HCT116 (cell line): ENCODE measurements at regions not wholly inside any gene's neighbourhood (a gene's known extent, or its start where the extent isn't known, plus 50 kb on each side); places are given as distances from the start of the nearest gene placed in this dataset.

Experiments used
- ATAC-seq: fragments of 200-7000 bp; cut with Tn5 transposase; 2 replicates; pipeline ENCODE4 v1.9.1; 2020; ENCODE audit warnings: mild to moderate bottlenecking, moderate library complexity
- BruUV-seq: library from RNA; stranded (reverse); fragments of 400-500 nt; replicated peaks from 2 replicates; lab custom pipeline; 2021; lab: Mats Ljungman, UMichigan
- CTCF ChIA-PET: fragments of 300-600 bp; sonication (Branson Sonifier 250); formaldehyde crosslinking; loops from one replicate; lab custom pipeline; 2021; ENCODE audit warnings: antibody characterized with exemption; lab: Charles Lee
- POLR2A ChIA-PET: fragments of 300-600, 350-600 bp; sonication (Branson Sonifier 250); formaldehyde crosslinking; loops from one replicate; lab custom pipeline; 2021; ENCODE audit warnings: antibody characterized with exemption; lab: Charles Lee
- RAD21 ChIA-PET, 2 experiments: fragments of 300-600 bp; sonication (Branson Sonifier 250); formaldehyde crosslinking; loops; one replicate each; lab custom pipeline; 2023; ENCODE audit warnings: low total read pairs in 2 of 2; ENCODE audit not compliant: uncharacterized antibody in 2 of 2, unreplicated experiment in 2 of 2, low non-redundant PET in 1 of 2; lab: Charles Lee
- DNase-seq: peaks from one replicate; pipeline ENCODE4 v3.0.0-alpha.2; 2010; ENCODE audit warnings: low read depth, low spot score
- H2AFZ ChIP-seq: fragments of 200-600 bp; shearing (Covaris generic), sonication (generic); 2 replicates; pipeline ENCODE4 v1.6.1; 2017; ENCODE audit warnings: low read depth, mixed run types, mixed read lengths, antibody characterized with exemption, low read length; ENCODE audit not compliant: poor library complexity, severe bottlenecking
- H3K27ac ChIP-seq: 2 replicates; pipeline ENCODE4 v1.5.1; 2012; ENCODE audit warnings: low read depth, low read length
- H3K27me3 ChIP-seq: fragments of 200-600 bp; sonication (generic); 2 replicates; pipeline ENCODE4 v1.6.1; 2016; ENCODE audit warnings: mixed run types, low read length, mixed read lengths; ENCODE audit not compliant: insufficient read depth
- H3K36me3 ChIP-seq, 2 experiments: fragments of 200-500 bp in 1 of 2; fragments of 200-600 bp in 1 of 2; sonication (Bioruptor generic) in 1 of 2; sonication (generic) in 1 of 2; 2 replicates each; pipeline versions ENCODE4 v1.5.1 to v1.6.1; 2014 to 2016; ENCODE audit warnings: low read length in 2 of 2, inconsistent platforms in 1 of 2, mixed read lengths in 1 of 2, mixed run types in 1 of 2; ENCODE audit not compliant: insufficient read depth in 2 of 2, control insufficient read depth in 1 of 2
- H3K4me1 ChIP-seq, 2 experiments: fragments of 200-600 bp in 1 of 2; sonication (generic) in 1 of 2; 2 replicates each; pipeline versions ENCODE4 v1.5.1 to v1.6.1; 2012 to 2017; ENCODE audit warnings: low read length in 2 of 2, inconsistent platforms in 1 of 2, mild to moderate bottlenecking in 1 of 2, mixed read lengths in 1 of 2, mixed run types in 1 of 2, moderate library complexity in 1 of 2; ENCODE audit not compliant: insufficient read depth in 2 of 2, control insufficient read depth in 1 of 2
- H3K4me2 ChIP-seq: fragments of 200-600 bp; sonication (generic); 2 replicates; pipeline ENCODE4 v1.6.1; 2017; ENCODE audit warnings: mixed run types, low read length, mixed read lengths
- H3K4me3 ChIP-seq, 2 experiments: fragments of 200-600 bp in 1 of 2; sonication (generic) in 1 of 2; replicated peaks in 1 of 2; 2 replicates each; pipeline ENCODE4 v1.5.1; 2011 to 2016; ENCODE audit warnings: low read length in 2 of 2, control low read depth in 1 of 2, low read depth in 1 of 2, mild to moderate bottlenecking in 1 of 2, mixed read lengths in 1 of 2, mixed run types in 1 of 2
- H3K79me2 ChIP-seq: fragments of 200-600 bp; sonication (generic); 2 replicates; pipeline ENCODE4 v1.6.1; 2017; ENCODE audit warnings: mild to moderate bottlenecking, mixed run types, low read length, moderate library complexity, mixed read lengths; ENCODE audit not compliant: insufficient read depth
- H3K9ac ChIP-seq: fragments of 200-600 bp; sonication (generic); 2 replicates; pipeline ENCODE4 v1.6.1; 2016; ENCODE audit warnings: low read length, mixed read lengths
- H3K9me2 ChIP-seq: fragments of 200-600 bp; sonication (generic), shearing (Covaris generic); 2 replicates; pipeline ENCODE4 v1.6.1; 2017; ENCODE audit warnings: mixed run types, mild to moderate bottlenecking, moderate library complexity; ENCODE audit not compliant: insufficient read depth
- H3K9me3 ChIP-seq, 2 experiments: fragments of 200-500 bp in 1 of 2; fragments of 200-600 bp in 1 of 2; sonication (Bioruptor generic) in 1 of 2; sonication (generic) in 1 of 2; 2 replicates each; pipeline ENCODE4 v1.6.1; 2014 to 2017; ENCODE audit warnings: low read length in 2 of 2, mixed read lengths in 2 of 2, inconsistent platforms in 1 of 2, low read depth in 1 of 2, mild to moderate bottlenecking in 1 of 2, mixed run types in 1 of 2, moderate library complexity in 1 of 2; ENCODE audit not compliant: control insufficient read depth in 1 of 2, insufficient read depth in 1 of 2
- H4K20me1 ChIP-seq: fragments of 200-600 bp; sonication (generic), shearing (Covaris generic); 2 replicates; pipeline ENCODE4 v1.6.1; 2017; ENCODE audit warnings: mixed run types, mild to moderate bottlenecking, moderate library complexity; ENCODE audit not compliant: insufficient read depth
- ATF3 ChIP-seq: IDR thresholded peaks from 2 replicates; pipeline ENCODE4 v1.6.1; 2012
- CEBPB ChIP-seq: IDR thresholded peaks from 2 replicates; pipeline ENCODE4 v1.6.1; 2012; ENCODE audit warnings: low read depth
- CTCF ChIP-seq, 3 experiments: fragments of 200-600 bp in 1 of 3; sonication (generic) in 1 of 3; IDR thresholded peaks in 2 of 3; conservative IDR thresholded peaks in 1 of 3; 2 replicates each; pipeline ENCODE4 v1.5.1; 2012 to 2017; ENCODE audit warnings: low read depth in 2 of 3, low read length in 2 of 3, antibody characterized with exemption in 1 of 3, borderline replicate concordance in 1 of 3, control low read depth in 1 of 3, mild to moderate bottlenecking in 1 of 3, mixed read lengths in 1 of 3, mixed run types in 1 of 3, moderate library complexity in 1 of 3; ENCODE audit not compliant: insufficient read depth in 1 of 3
- EGR1 ChIP-seq: IDR thresholded peaks from 2 replicates; pipeline ENCODE4 v1.6.1; 2012; ENCODE audit warnings: low read depth
- ELF1 ChIP-seq: IDR thresholded peaks from 2 replicates; pipeline ENCODE4 v1.6.1; 2012; ENCODE audit warnings: low read depth, borderline replicate concordance
- EZH2 ChIP-seq: fragments of 200-600 bp; sonication (generic); IDR thresholded peaks from 2 replicates; pipeline ENCODE4 v1.6.1; 2017; ENCODE audit warnings: antibody characterized with exemption, mixed run types
- FOSL1 ChIP-seq: IDR thresholded peaks from 2 replicates; pipeline ENCODE4 v1.6.1; 2012; ENCODE audit warnings: low read depth
- JUND ChIP-seq: IDR thresholded peaks from 2 replicates; pipeline ENCODE4 v1.6.1; 2012
- RAD21 ChIP-seq: IDR thresholded peaks from 2 replicates; pipeline ENCODE4 v1.6.1; 2012; ENCODE audit warnings: low read depth, mild to moderate bottlenecking
- SIN3A ChIP-seq: IDR thresholded peaks from 2 replicates; pipeline ENCODE4 v1.6.1; 2012; ENCODE audit warnings: low read depth
- SP1 ChIP-seq: IDR thresholded peaks from 2 replicates; pipeline ENCODE4 v1.6.1; 2012; ENCODE audit warnings: low read depth
- SRF ChIP-seq: IDR thresholded peaks from 2 replicates; pipeline ENCODE4 v1.6.1; 2012; ENCODE audit warnings: low read depth
- TCF7L2 ChIP-seq: IDR thresholded peaks from 2 replicates; pipeline ENCODE4 v1.7.0; 2011; ENCODE audit warnings: borderline replicate concordance, inconsistent platforms; ENCODE audit not compliant: insufficient read depth, insufficient read length; ENCODE audit errors: extremely low read depth
- ZFX ChIP-seq: fragments of 450-650 bp; IDR thresholded peaks from 2 replicates; pipeline ENCODE4 v1.6.1; 2017
- ZNF274 ChIP-seq: fragments of 200-500 bp; sonication (Bioruptor generic); IDR thresholded peaks from 2 replicates; pipeline ENCODE4 v1.6.1; 2014; ENCODE audit warnings: mild to moderate bottlenecking, low read depth, low read length, inconsistent platforms
- intact Hi-C: fragments of 100-400 bp; cut with micrococcal nuclease; formaldehyde crosslinking; loops from 2 replicates; pipeline ENCODE4 v1.10.0; 2022
- TF ChIP-seq, protein P1 (sequence below): IDR thresholded peaks from 2 replicates; pipeline ENCODE4 v1.6.1; 2012; ENCODE audit warnings: low read depth

DNA sequence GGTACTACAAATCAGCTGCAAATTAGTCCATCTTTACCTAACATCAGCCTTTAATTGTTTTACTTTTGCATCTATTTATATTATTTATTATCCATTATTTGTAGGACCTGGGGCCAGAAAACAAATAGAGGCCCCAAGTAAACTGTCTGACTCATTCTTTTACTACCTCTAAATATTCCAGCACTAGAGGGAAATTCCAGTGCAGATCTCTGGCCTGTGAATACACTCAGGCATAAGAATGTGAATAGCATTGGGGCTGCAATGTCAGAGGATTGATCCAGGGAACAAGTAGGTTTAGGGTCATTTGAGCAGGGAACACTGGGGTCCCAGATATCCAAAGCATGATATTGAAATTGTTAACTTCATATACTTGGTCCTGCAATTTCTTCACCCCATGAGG is 176.6 kb upstream of the TYRP1 start:
- H3K9me3 ChIP-seq = peaks cover 0 to 13% of the 10 kb centered on the region in 2 experiments; a peak in 1 of 4 replicates
- RAD21 ChIA-PET = no interaction called here
- H3K79me2 ChIP-seq = no peaks in the 10 kb centered on the region
- intact Hi-C loops = no loop called here
- no peak for ATAC-seq
- POLR2A ChIA-PET = no interaction called here
- no peak overlapping the region for H2AFZ ChIP-seq
- no peak overlapping the region for H3K27ac ChIP-seq
- no peaks in the 10 kb centered on the region for H3K4me1 ChIP-seq
- H3K9ac ChIP-seq = no peak overlapping the region
- CTCF ChIA-PET = no interaction called here
- H3K4me2 ChIP-seq = no peak overlapping the region
- TF ChIP-seq ATF3 = no peak
- TF ChIP-seq EZH2 = no peak
- no peak for TF ChIP-seq JUND
- no peak for TF ChIP-seq ZNF274
- no peak for TF ChIP-seq SP1
- no peak for TF ChIP-seq ZFX
- TF ChIP-seq EGR1 = no peak
- no peaks in the 10 kb centered on the region for H4K20me1 ChIP-seq
- BruUV-seq = no TSS peak
- no peaks in the 10 kb centered on the region for H3K36me3 ChIP-seq
- no peak overlapping the region for H3K4me3 ChIP-seq
- no peaks in the 10 kb centered on the region for H3K9me2 ChIP-seq
- DNase-seq = no peak
- no peaks in the 10 kb centered on the region for H3K27me3 ChIP-seq

DNA sequence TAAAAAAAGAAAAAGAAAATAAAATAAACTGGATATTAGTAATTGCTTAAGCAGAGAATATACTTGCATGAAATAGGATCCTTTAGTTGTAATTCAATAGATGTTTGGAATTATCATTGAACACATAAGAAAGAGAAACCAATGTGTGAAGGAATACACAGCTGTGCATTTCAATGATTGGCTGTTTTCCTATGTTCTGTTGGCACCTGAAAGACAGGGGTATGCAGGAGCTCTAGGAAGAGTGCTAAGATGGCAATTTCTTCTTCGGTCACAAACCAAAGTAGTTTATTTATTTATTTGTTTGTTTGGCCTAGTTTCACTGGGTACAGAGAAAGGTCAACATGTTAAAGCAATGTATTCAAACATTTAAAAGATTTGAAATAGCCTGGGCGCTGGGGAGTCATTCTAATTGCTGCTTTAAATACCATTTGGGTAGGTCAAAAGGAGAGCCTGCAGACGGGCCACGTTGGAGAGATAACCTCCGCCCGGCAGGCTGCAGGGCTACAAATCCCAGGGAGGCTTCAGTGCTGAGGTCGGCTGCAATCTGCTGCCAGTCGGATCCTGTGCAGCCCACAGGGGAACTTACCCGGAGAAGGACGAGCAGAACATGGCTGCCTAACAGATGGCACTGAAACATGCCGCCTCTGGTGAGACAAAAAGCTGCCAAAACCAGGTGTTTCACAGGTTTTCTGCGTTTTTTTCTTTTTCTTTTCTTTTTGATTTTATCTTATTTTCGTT is 154.2 kb upstream of the TYRP1 start:
- POLR2A ChIA-PET = no interaction called here
- H3K4me3 ChIP-seq = no peak overlapping the region
- RAD21 ChIA-PET = no interaction called here
- ATAC-seq = no peak
- intact Hi-C loops = no loop called here
- no peaks in the 10 kb centered on the region for H3K4me1 ChIP-seq
- no peak overlapping the region for H3K27ac ChIP-seq
- H3K27me3 ChIP-seq = no peaks in the 10 kb centered on the region
- no peaks in the 10 kb centered on the region for H3K36me3 ChIP-seq
- CTCF ChIA-PET = no interaction called here
- no peak overlapping the region for H3K9ac ChIP-seq
- 0 out of 4 replicates have a peak, but pooled peaks cover 0 to 7% of the 10 kb centered on the region in 2 experiments for H3K9me3 ChIP-seq
- no peak overlapping the region for H2AFZ ChIP-seq
- no TSS peak for BruUV-seq
- H3K9me2 ChIP-seq = no peaks in the 10 kb centered on the region
- DNase-seq = no peak
- H3K79me2 ChIP-seq = no peaks in the 10 kb centered on the region
- no peak overlapping the region for H3K4me2 ChIP-seq
- H4K20me1 ChIP-seq = no peaks in the 10 kb centered on the region
- no peak for TF ChIP-seq EGR1
- no peak for TF ChIP-seq EZH2
- TF ChIP-seq, protein P1, sequence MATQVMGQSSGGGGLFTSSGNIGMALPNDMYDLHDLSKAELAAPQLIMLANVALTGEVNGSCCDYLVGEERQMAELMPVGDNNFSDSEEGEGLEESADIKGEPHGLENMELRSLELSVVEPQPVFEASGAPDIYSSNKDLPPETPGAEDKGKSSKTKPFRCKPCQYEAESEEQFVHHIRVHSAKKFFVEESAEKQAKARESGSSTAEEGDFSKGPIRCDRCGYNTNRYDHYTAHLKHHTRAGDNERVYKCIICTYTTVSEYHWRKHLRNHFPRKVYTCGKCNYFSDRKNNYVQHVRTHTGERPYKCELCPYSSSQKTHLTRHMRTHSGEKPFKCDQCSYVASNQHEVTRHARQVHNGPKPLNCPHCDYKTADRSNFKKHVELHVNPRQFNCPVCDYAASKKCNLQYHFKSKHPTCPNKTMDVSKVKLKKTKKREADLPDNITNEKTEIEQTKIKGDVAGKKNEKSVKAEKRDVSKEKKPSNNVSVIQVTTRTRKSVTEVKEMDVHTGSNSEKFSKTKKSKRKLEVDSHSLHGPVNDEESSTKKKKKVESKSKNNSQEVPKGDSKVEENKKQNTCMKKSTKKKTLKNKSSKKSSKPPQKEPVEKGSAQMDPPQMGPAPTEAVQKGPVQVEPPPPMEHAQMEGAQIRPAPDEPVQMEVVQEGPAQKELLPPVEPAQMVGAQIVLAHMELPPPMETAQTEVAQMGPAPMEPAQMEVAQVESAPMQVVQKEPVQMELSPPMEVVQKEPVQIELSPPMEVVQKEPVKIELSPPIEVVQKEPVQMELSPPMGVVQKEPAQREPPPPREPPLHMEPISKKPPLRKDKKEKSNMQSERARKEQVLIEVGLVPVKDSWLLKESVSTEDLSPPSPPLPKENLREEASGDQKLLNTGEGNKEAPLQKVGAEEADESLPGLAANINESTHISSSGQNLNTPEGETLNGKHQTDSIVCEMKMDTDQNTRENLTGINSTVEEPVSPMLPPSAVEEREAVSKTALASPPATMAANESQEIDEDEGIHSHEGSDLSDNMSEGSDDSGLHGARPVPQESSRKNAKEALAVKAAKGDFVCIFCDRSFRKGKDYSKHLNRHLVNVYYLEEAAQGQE = no peak
- no peak for TF ChIP-seq ZNF274
- TF ChIP-seq SRF = no peak
- TF ChIP-seq CTCF (IDR thresholded peaks at IDR 0.05 in 2 of 3, conservative IDR thresholded peaks at IDR 0.05 in 1 of 3; ENCODE audit: borderline replicate concordance in 1 of 3, insufficient read depth in 1 of 3, low read depth in 2 of 3, low read length in 2 of 3) = no peak
- TF ChIP-seq CEBPB = no peak
- TF ChIP-seq SIN3A = no peak
- TF ChIP-seq FOSL1 = no peak
- TF ChIP-seq RAD21 = no peak
- no peak for TF ChIP-seq SP1
- no peak for TF ChIP-seq ZFX
- TF ChIP-seq ELF1 = no peak
- no peak for TF ChIP-seq TCF7L2
